ENCODE measurements at regions not wholly inside any gene's neighbourhood (a gene's known extent, or its start where the extent isn't known, plus 50 kb on each side); places are given as distances from the start of the nearest gene placed in this dataset.
A peak's percentile ranks its signal among the peaks of the same experiment; 100 is the strongest.

- no peaks in the 10 kb centered on the region for H4K20me1 ChIP-seq (ENCODE audit: insufficient read depth)
- no peak overlapping the region for H2AFZ ChIP-seq
- intact Hi-C loops (cut with micrococcal nuclease; ENCODE audit: unreplicated experiment): loop anchor here (10.0 kb wide), 3 partner anchors 91 to 429 kb away; no protein-coding TSS in a partner anchor
- no peaks in the 10 kb centered on the region for H3K36me3 ChIP-seq (ENCODE audit: low read depth)
- H3F3A ChIP-seq (ENCODE audit: insufficient read depth, low read depth): no peaks in the 10 kb centered on the region
- POLR2A ChIA-PET (ENCODE audit: unreplicated experiment): no interaction called here
- CTCF ChIA-PET: no interaction called here
- no peaks in the 10 kb centered on the region for H3K27me3 ChIP-seq (ENCODE audit: insufficient read depth, low read depth)
- H3K4me2 ChIP-seq: no peak overlapping the region
- no peaks in the 10 kb centered on the region for H3K79me2 ChIP-seq (ENCODE audit: low read depth)
- DNase-seq: no peak
- H3K27ac ChIP-seq: no peak overlapping the region
- H3K9me2 ChIP-seq (ENCODE audit: insufficient read depth): no peaks in the 10 kb centered on the region
- H3K9me3 ChIP-seq (ENCODE audit: insufficient read depth, low read depth): no peaks in the 10 kb centered on the region
- TF ChIP-seq EZH2 (IDR thresholded peaks at IDR 0.05; ENCODE audit: low read depth): no peak
- no peak for TF ChIP-seq CTCF (conservative IDR thresholded peaks at IDR 0.05)
- BruUV-seq (replicated peaks): no TSS peak
- no peaks in the 10 kb centered on the region for H3K4me1 ChIP-seq (replicated peaks; ENCODE audit: insufficient read depth)
- no peak overlapping the region for H3K4me3 ChIP-seq
These were observed 130.5 kb downstream of the ST8SIA2 start for GRCh38 chr15:92524161-92524560.

DNA sequence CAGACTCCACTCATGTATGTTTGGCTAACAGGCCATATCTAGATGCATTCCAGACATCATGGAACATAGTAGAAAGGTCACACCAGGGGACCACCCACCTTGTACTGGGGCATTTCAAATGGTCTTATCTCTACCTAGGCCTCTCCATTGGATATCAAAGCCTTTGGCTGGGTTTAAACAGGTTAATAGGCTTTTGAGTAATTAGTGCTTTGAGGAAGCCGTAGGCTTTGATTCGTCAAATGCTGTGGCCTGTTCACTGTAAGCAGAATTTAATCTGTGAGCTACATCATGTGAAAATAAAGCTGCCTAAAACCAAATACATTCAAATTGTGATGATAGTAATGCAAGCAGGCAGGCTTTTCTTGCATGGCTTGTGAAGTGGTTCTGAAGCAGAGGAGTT lies 129.5 kb downstream of the ST8SIA2 start:
- BruUV-seq (replicated peaks): no TSS peak
- intact Hi-C loops (cut with micrococcal nuclease; ENCODE audit: unreplicated experiment): loop anchor here (10.0 kb wide), 3 partner anchors 92 to 428 kb away; no protein-coding TSS in a partner anchor
- Histone ChIP-seq H3K9me3 (ENCODE audit: insufficient read depth, low read depth) (no peaks in the 10 kb centered on the region), H3K27me3 (ENCODE audit: insufficient read depth, low read depth) (no peaks in the 10 kb centered on the region), H3K4me1 (replicated peaks; ENCODE audit: insufficient read depth) (no peaks in the 10 kb centered on the region), H3K79me2 (ENCODE audit: low read depth) (no peaks in the 10 kb centered on the region), H3K27ac (no peak overlapping the region), H3F3A (ENCODE audit: insufficient read depth, low read depth) (no peaks in the 10 kb centered on the region), H3K36me3 (ENCODE audit: low read depth) (no peaks in the 10 kb centered on the region), H3K4me2 (no peak overlapping the region), H2AFZ (no peak overlapping the region), H3K4me3 (no peak overlapping the region), H3K9me2 (ENCODE audit: insufficient read depth) (no peaks in the 10 kb centered on the region), H4K20me1 (ENCODE audit: insufficient read depth) (no peaks in the 10 kb centered on the region)
- CTCF ChIA-PET: no interaction called here
- POLR2A ChIA-PET (ENCODE audit: unreplicated experiment): no interaction called here
- DNase-seq: no peak
- TF ChIP-seq EZH2 (IDR thresholded peaks at IDR 0.05; ENCODE audit: low read depth) (no peak), CTCF (conservative IDR thresholded peaks at IDR 0.05) (no peak)

DNA sequence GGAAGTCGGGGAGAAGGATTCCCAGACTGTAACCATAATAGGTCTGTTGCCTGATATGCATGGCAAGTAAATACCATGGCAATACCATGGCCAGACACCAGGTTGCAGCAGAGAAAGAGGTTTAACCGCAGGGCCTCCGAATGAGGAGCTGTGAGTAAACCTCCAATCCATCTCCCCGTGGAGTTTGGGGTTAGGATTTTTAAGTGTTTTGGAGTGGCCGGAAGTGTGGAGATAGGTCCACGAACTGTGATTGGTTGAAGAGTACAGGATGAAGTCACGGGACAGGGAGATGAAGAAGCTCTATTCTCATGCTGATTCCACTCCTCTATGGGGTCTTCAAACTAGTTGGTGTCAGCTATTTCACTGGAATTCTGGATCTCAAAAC lies 127.9 kb downstream of the ST8SIA2 start:
- no TSS peak for BruUV-seq (replicated peaks)
- DNase-seq: peak; percentile 57 to 66
- Histone ChIP-seq H4K20me1 (ENCODE audit: insufficient read depth) (no peaks in the 10 kb centered on the region), H2AFZ (no peak overlapping the region; the same call in 1 of the 2 replicates), H3K27ac (no peak overlapping the region), H3K9me2 (ENCODE audit: insufficient read depth) (no peaks in the 10 kb centered on the region), H3K4me2 (no peak overlapping the region), H3K4me1 (replicated peaks; ENCODE audit: insufficient read depth) (no peaks in the 10 kb centered on the region), H3F3A (ENCODE audit: insufficient read depth, low read depth) (no peaks in the 10 kb centered on the region), H3K36me3 (ENCODE audit: low read depth) (no peaks in the 10 kb centered on the region), H3K9me3 (ENCODE audit: insufficient read depth, low read depth) (no peaks in the 10 kb centered on the region), H3K4me3 (no peak overlapping the region), H3K27me3 (ENCODE audit: insufficient read depth, low read depth) (no peaks in the 10 kb centered on the region), H3K79me2 (ENCODE audit: low read depth) (no peaks in the 10 kb centered on the region)
- TF ChIP-seq EZH2 (IDR thresholded peaks at IDR 0.05; ENCODE audit: low read depth): no peak
- peak; percentile 77 for TF ChIP-seq CTCF (conservative IDR thresholded peaks at IDR 0.05)
- CTCF ChIA-PET: interaction anchor here (0.8 to 1.5 kb wide), 3 partner anchors 122 to 193 kb away, joined by 3 to 15 read pairs (median 6); no protein-coding TSS in a partner anchor
- POLR2A ChIA-PET (ENCODE audit: unreplicated experiment): interaction anchor here (0.6 to 0.7 kb wide), 3 partner anchors 193 to 379 kb away, joined by 3 to 7 read pairs (median 6); partner anchors contain the start of gene CHD2
- intact Hi-C loops (cut with micrococcal nuclease; ENCODE audit: unreplicated experiment): loop anchor here (1.0 to 10.0 kb wide), 4 partner anchors 93 to 427 kb away; no protein-coding TSS in a partner anchor

Data from PC-9 (cell line).